H9 (cell line): ENCODE measurements at regions not wholly inside any gene's neighbourhood (a gene's known extent, or its start where the extent isn't known, plus 50 kb on each side); places are given as distances from the start of the nearest gene placed in this dataset.

ENCODE experiments used
- DNase-seq: peaks from one replicate; pipeline ENCODE4 v3.0.0-alpha.2; 2017
- H2AFZ ChIP-seq: one replicate; pipeline ENCODE4 v1.6.1; 2013; ENCODE audit warnings: mild to moderate bottlenecking, low read length, control low read depth, moderate library complexity
- H2AK5ac ChIP-seq: 2 replicates; pipeline ENCODE4 v1.6.1; 2013; ENCODE audit warnings: low read length, control low read depth, mixed read lengths; ENCODE audit not compliant: insufficient read length
- H2BK120ac ChIP-seq: one replicate; pipeline ENCODE4 v1.6.1; 2013; ENCODE audit warnings: low read depth, mild to moderate bottlenecking, low read length, control low read depth, inconsistent platforms; ENCODE audit not compliant: poor library complexity, severe bottlenecking
- H2BK12ac ChIP-seq: 2 replicates; pipeline ENCODE4 v1.6.1; 2013; ENCODE audit warnings: low read length, control low read depth, mixed read lengths, low read depth; ENCODE audit not compliant: insufficient read length
- H2BK15ac ChIP-seq: 2 replicates; pipeline ENCODE4 v1.6.1; 2013; ENCODE audit warnings: low read depth, low read length, control low read depth
- H2BK20ac ChIP-seq: one replicate; pipeline ENCODE4 v1.6.1; 2013; ENCODE audit warnings: low read depth, mild to moderate bottlenecking, low read length, control low read depth, inconsistent platforms; ENCODE audit not compliant: poor library complexity, severe bottlenecking
- H2BK5ac ChIP-seq: 2 replicates; pipeline ENCODE4 v1.6.1; 2013; ENCODE audit warnings: low read length, control low read depth, mixed read lengths; ENCODE audit not compliant: insufficient read length
- H3K14ac ChIP-seq: 2 replicates; pipeline ENCODE4 v1.6.1; 2013; ENCODE audit warnings: low read length, control low read depth; ENCODE audit not compliant: insufficient read depth
- H3K18ac ChIP-seq: 2 replicates; pipeline ENCODE4 v1.6.1; 2013; ENCODE audit warnings: low read depth, mild to moderate bottlenecking, mixed read lengths, low read length, control low read depth; ENCODE audit not compliant: insufficient read length
- H3K23ac ChIP-seq: 2 replicates; pipeline ENCODE4 v1.6.1; 2013; ENCODE audit warnings: low read length, control low read depth, mixed read lengths, low read depth; ENCODE audit not compliant: insufficient read length
- H3K23me2 ChIP-seq: 2 replicates; pipeline ENCODE4 v1.6.1; 2013; ENCODE audit warnings: low read depth, mild to moderate bottlenecking, mixed read lengths, low read length, control low read depth; ENCODE audit not compliant: insufficient read length, poor library complexity, severe bottlenecking
- H3K27ac ChIP-seq: 2 replicates; pipeline ENCODE4 v1.5.1; 2013; ENCODE audit warnings: low read length, control low read depth, mixed read lengths, low read depth; ENCODE audit not compliant: insufficient read length
- H3K27me3 ChIP-seq: 2 replicates; pipeline ENCODE4 v1.6.1; 2013; ENCODE audit warnings: low read length, control low read depth, inconsistent platforms; ENCODE audit not compliant: insufficient read depth
- H3K4ac ChIP-seq: 2 replicates; pipeline ENCODE4 v1.6.1; 2013; ENCODE audit warnings: low read depth, mild to moderate bottlenecking, control low read depth, inconsistent platforms, low read length, moderate library complexity
- H3K4me1 ChIP-seq: 2 replicates; pipeline ENCODE4 v1.6.1; 2013; ENCODE audit warnings: low read length, control low read depth, inconsistent platforms; ENCODE audit not compliant: insufficient read depth
- H3K4me2 ChIP-seq: 2 replicates; pipeline ENCODE4 v1.6.1; 2013; ENCODE audit warnings: low read length, control low read depth, mixed read lengths; ENCODE audit not compliant: insufficient read length, insufficient read depth
- H3K56ac ChIP-seq: 2 replicates; pipeline ENCODE4 v1.6.1; 2013; ENCODE audit warnings: low read depth, mild to moderate bottlenecking, mixed read lengths, low read length, control low read depth; ENCODE audit not compliant: insufficient read length
- H3K79me1 ChIP-seq: 2 replicates; pipeline ENCODE4 v1.6.1; 2013; ENCODE audit warnings: low read depth, mild to moderate bottlenecking, moderate library complexity, low read length, control low read depth, inconsistent platforms; ENCODE audit not compliant: insufficient read depth, poor library complexity, severe bottlenecking
- H3K79me2 ChIP-seq: 2 replicates; pipeline ENCODE4 v1.6.1; 2013; ENCODE audit warnings: low read length, control low read depth, inconsistent platforms; ENCODE audit not compliant: insufficient read depth
- H3K9ac ChIP-seq: 2 replicates; pipeline ENCODE4 v1.6.1; 2013; ENCODE audit warnings: low read length, control low read depth, mixed read lengths; ENCODE audit not compliant: insufficient read length; ENCODE audit errors: extremely low read depth
- H3K9me3 ChIP-seq: one replicate; pipeline ENCODE4 v1.6.1; 2013; ENCODE audit warnings: low read depth, low read length, inconsistent platforms; ENCODE audit not compliant: control insufficient read depth
- H3T11ph ChIP-seq: one replicate; pipeline ENCODE4 v1.6.1; 2013; ENCODE audit warnings: mild to moderate bottlenecking, low read length, control low read depth, inconsistent platforms
- H4K20me1 ChIP-seq: one replicate; pipeline ENCODE4 v1.6.1; 2013; ENCODE audit not compliant: control insufficient read depth, insufficient read length, insufficient read depth
- H4K5ac ChIP-seq: 2 replicates; pipeline ENCODE4 v1.6.1; 2013; ENCODE audit warnings: low read depth, mild to moderate bottlenecking, mixed read lengths, low read length, control low read depth; ENCODE audit not compliant: insufficient read length
- H4K8ac ChIP-seq: replicated peaks from 2 replicates; pipeline ENCODE4 v1.6.1; 2013; ENCODE audit warnings: low read length, control low read depth, mixed read lengths, low read depth; ENCODE audit not compliant: insufficient read length
- H4K91ac ChIP-seq: 2 replicates; pipeline ENCODE4 v1.6.1; 2013; ENCODE audit warnings: low read depth, mild to moderate bottlenecking, moderate library complexity, mixed read lengths, low read length, control low read depth; ENCODE audit not compliant: insufficient read length
- H3K27ac Mint-ChIP-seq, 3 experiments: 2 replicates in 2 of 3; 3 replicates in 1 of 3; pipeline ENCODE4 v1.8.0; 2020 to 2021; ENCODE audit warnings: mixed read lengths in 3 of 3, mild to moderate bottlenecking in 1 of 3, moderate library complexity in 1 of 3
- H3K27me3 Mint-ChIP-seq: 2 replicates; pipeline ENCODE4 v1.8.0; 2021; ENCODE audit warnings: low read depth, mild to moderate bottlenecking, moderate library complexity, mixed read lengths
- H3K36me3 Mint-ChIP-seq, 3 experiments: 2 replicates in 2 of 3; 3 replicates in 1 of 3; pipeline ENCODE4 v1.8.0; 2020 to 2021; ENCODE audit warnings: low read depth in 3 of 3, mixed read lengths in 3 of 3; ENCODE audit not compliant: insufficient read depth in 1 of 3
- H3K4me1 Mint-ChIP-seq, 2 experiments: 2 replicates each; pipeline ENCODE4 v1.8.0; 2020; ENCODE audit warnings: mixed read lengths in 2 of 2
- H3K4me3 Mint-ChIP-seq, 2 experiments: 2 replicates in 1 of 2; 3 replicates in 1 of 2; pipeline ENCODE4 v1.8.0; 2020 to 2021; ENCODE audit warnings: mild to moderate bottlenecking in 2 of 2, mixed read lengths in 2 of 2, moderate library complexity in 1 of 2
- H3K9me3 Mint-ChIP-seq, 2 experiments: 2 replicates in 1 of 2; 3 replicates in 1 of 2; pipeline ENCODE4 v1.8.0; 2020; ENCODE audit warnings: mild to moderate bottlenecking in 2 of 2, mixed read lengths in 2 of 2, moderate library complexity in 1 of 2
- TF ChIP-seq, protein P1 (sequence below): fragments of 200-600 bp; sonication (generic); conservative IDR thresholded peaks from 3 replicates; pipeline ENCODE4 v1.8.0; 2021; ENCODE audit warnings: antibody characterized with exemption, mild to moderate bottlenecking

DNA sequence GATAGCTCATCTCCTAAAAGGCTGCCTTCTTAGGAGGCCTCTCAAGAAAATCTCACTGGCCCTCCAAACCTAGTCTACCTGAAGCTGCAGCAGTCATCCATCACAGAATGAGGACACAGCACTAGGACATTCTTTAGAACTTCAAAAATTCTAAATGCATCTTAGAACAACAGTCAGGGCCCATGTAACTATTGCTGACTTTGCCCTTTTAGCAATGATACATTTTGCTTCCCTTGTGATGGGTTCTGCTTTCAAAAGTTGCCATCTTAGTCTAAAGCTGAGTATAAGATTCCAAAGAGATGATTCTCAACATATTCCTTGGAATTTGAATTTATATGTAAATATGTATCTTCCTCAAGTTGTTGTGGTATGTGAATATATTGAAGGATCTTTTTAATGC is 793.0 kb downstream of the RAB28 start:
- TF ChIP-seq, protein P1, sequence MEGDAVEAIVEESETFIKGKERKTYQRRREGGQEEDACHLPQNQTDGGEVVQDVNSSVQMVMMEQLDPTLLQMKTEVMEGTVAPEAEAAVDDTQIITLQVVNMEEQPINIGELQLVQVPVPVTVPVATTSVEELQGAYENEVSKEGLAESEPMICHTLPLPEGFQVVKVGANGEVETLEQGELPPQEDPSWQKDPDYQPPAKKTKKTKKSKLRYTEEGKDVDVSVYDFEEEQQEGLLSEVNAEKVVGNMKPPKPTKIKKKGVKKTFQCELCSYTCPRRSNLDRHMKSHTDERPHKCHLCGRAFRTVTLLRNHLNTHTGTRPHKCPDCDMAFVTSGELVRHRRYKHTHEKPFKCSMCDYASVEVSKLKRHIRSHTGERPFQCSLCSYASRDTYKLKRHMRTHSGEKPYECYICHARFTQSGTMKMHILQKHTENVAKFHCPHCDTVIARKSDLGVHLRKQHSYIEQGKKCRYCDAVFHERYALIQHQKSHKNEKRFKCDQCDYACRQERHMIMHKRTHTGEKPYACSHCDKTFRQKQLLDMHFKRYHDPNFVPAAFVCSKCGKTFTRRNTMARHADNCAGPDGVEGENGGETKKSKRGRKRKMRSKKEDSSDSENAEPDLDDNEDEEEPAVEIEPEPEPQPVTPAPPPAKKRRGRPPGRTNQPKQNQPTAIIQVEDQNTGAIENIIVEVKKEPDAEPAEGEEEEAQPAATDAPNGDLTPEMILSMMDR: no peak
- no peaks in the 10 kb centered on the region for H3K9me3 ChIP-seq
- H4K20me1 ChIP-seq: no peaks in the 10 kb centered on the region
- no peak overlapping the region for H3K4me2 ChIP-seq
- H2BK15ac ChIP-seq: no peak overlapping the region
- H3K27me3 ChIP-seq: no peaks in the 10 kb centered on the region
- Mint-ChIP-seq H3K9me3 (no peaks in the 10 kb centered on the region), H3K27ac (no peak overlapping the region), H3K4me3 (no peak overlapping the region), H3K27me3 (no peaks in the 10 kb centered on the region), H3K36me3 (no peaks in the 10 kb centered on the region), H3K4me1 (peaks cover 0 to 2% of the 10 kb centered on the region in 2 experiments; a peak in 2 of 4 replicates)
- H3K23ac ChIP-seq: no peak overlapping the region
- no peak overlapping the region for H3K18ac ChIP-seq
- H2BK20ac ChIP-seq: no peak overlapping the region
- no peak overlapping the region for H2BK12ac ChIP-seq
- H3K79me1 ChIP-seq: no peaks in the 10 kb centered on the region
- no peaks in the 10 kb centered on the region for H3K23me2 ChIP-seq
- no peak overlapping the region for H3K4ac ChIP-seq
- no peak overlapping the region for H4K91ac ChIP-seq
- no peak overlapping the region for H3K14ac ChIP-seq
- H4K8ac ChIP-seq: no peak overlapping the region
- H3K27ac ChIP-seq: no peak overlapping the region
- H3K79me2 ChIP-seq: no peaks in the 10 kb centered on the region
- H3T11ph ChIP-seq: no peak overlapping the region
- H2BK120ac ChIP-seq: no peak overlapping the region
- no peak overlapping the region for H3K56ac ChIP-seq
- H3K9ac ChIP-seq: no peak overlapping the region
- no peak overlapping the region for H2AK5ac ChIP-seq
- H2AFZ ChIP-seq: no peak overlapping the region
- H4K5ac ChIP-seq: no peak overlapping the region
- no peak for DNase-seq
- H2BK5ac ChIP-seq: no peak overlapping the region
- H3K4me1 ChIP-seq: no peaks in the 10 kb centered on the region
